SK-N-MC (cell line): ENCODE measurements at regions not wholly inside any gene's neighbourhood (a gene's known extent, or its start where the extent isn't known, plus 50 kb on each side); places are given as distances from the start of the nearest gene placed in this dataset.

Source experiments
- DNase-seq: peaks from one replicate; pipeline ENCODE4 v3.0.0-alpha.2; 2011; ENCODE audit warnings: low read depth, low spot score
- H3K27ac ChIP-seq: fragments of 200-600 bp; sonication (generic); 2 replicates; pipeline ENCODE4 v1.5.1; 2016; ENCODE audit warnings: mixed run types
- H3K36me3 ChIP-seq: fragments of 200-600 bp; sonication (generic); 2 replicates; pipeline ENCODE4 v1.6.1; 2017; ENCODE audit warnings: antibody characterized with exemption, low read length, mixed read lengths; ENCODE audit not compliant: insufficient read depth
- H3K4me3 ChIP-seq: fragments of 200-600 bp; sonication (generic); 2 replicates; pipeline ENCODE4 v1.5.1; 2016
- H3K9ac ChIP-seq: fragments of 200-600 bp; sonication (generic); 2 replicates; pipeline ENCODE4 v1.8.0; 2017; ENCODE audit warnings: mixed run types, mixed read lengths; ENCODE audit not compliant: insufficient read length
- H3K9me3 ChIP-seq: fragments of 200-600 bp; sonication (generic); 2 replicates; pipeline ENCODE4 v1.6.1; 2017; ENCODE audit warnings: low read depth, mild to moderate bottlenecking, antibody characterized with exemption, low read length, moderate library complexity, mixed read lengths
- EZH2 ChIP-seq: fragments of 200-600 bp; sonication (generic); IDR thresholded peaks from one replicate; pipeline ENCODE4 v1.6.1; 2017; ENCODE audit warnings: antibody characterized with exemption
- FOXP2 ChIP-seq: optimal IDR thresholded peaks from 2 replicates; pipeline ENCODE3; 2011; ENCODE audit warnings: mild to moderate bottlenecking, moderate library complexity; ENCODE audit not compliant: insufficient read depth; ENCODE audit errors: extremely low read length, control extremely low read depth
- POLR2AphosphoS5 ChIP-seq: IDR thresholded peaks from 2 replicates; pipeline ENCODE4 v1.6.1; 2012; ENCODE audit warnings: mild to moderate bottlenecking, low read depth, low read length, borderline replicate concordance

DNA sequence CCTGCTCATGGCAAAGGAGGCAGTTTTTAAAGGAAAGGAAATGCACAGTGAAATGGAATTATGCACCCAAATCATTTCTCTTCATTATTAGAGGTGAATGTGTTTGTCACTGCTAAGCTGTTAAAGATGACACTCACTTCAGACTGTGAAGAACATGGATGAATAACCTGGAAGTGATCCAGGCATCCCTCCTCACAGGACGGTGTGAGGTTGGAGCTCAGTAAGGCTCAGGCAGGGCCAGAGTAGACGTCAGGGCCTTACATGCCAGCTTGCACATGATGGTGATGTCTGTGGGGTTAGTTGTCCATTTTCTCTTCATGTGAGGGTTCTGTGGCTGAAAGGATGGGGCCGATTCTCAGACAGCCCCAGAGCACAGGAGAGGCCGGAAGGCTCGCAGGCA, 273.1 kb downstream of the PCNX1 start:
- Histone ChIP-seq H3K9me3 (no peaks in the 10 kb centered on the region), H3K27ac (no peak overlapping the region), H3K36me3 (no peaks in the 10 kb centered on the region), H3K4me3 (no peak overlapping the region), H3K9ac (no peak overlapping the region)
- TF ChIP-seq EZH2 (no peak), POLR2AphosphoS5 (no peak), FOXP2 (no peak)
- no peak for DNase-seq

DNA sequence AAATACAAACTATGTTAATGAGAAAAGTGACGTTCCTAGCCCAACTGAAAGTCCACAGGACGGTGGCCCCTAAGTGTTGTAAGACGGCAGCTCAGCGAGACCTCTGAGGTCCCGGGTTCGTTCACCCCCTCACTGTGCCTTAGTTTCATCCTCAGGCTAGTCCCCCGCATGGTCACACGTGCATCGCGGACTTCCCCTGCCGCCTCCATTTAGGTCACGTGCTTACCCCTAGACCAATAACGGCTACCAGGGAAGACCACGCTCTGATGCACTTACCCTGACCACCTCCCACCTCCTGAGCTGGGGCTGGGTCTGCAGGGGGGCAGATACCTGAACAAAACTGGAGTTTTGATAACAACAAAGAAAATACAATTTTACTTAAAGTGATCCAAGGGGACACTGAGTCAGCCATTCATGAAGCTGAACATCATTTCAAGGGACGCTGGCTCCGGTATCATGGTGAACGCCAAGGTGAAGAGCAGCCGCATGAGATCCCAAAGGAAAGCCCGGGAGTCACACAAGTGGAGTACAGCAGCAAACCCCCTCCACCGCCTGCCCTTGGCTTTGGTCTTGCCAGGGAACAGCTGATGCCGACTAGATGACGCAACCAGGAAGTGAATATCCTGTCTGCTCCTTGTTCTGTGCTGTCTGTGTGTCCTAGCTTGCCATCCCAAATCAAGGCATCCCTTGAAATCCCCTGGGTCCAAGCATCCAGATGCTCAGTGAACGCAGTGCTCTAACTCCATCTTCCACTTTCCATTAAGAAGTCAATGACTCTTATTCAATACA, 274.1 kb downstream of the PCNX1 start:
- Histone ChIP-seq H3K9me3 (no peaks in the 10 kb centered on the region), H3K4me3 (no peak overlapping the region), H3K27ac (no peak overlapping the region), H3K36me3 (no peaks in the 10 kb centered on the region), H3K9ac (no peak overlapping the region)
- TF ChIP-seq FOXP2: no peak
- TF ChIP-seq POLR2AphosphoS5: no peak
- no peak for TF ChIP-seq EZH2
- DNase-seq: no peak

- Histone ChIP-seq H3K9ac (no peak overlapping the region), H3K9me3 (no peaks in the 10 kb centered on the region), H3K27ac (peak overlapping the region; percentile 21; the same call in 1 of the 2 replicates), H3K36me3 (no peaks in the 10 kb centered on the region), H3K4me3 (no peak overlapping the region)
- TF ChIP-seq FOXP2 (no peak), POLR2AphosphoS5 (no peak), EZH2 (no peak)
- no peak for DNase-seq
Measured at GRCh38 chr14:71183876-71184689, 276.8 kb downstream of the PCNX1 start.

DNA sequence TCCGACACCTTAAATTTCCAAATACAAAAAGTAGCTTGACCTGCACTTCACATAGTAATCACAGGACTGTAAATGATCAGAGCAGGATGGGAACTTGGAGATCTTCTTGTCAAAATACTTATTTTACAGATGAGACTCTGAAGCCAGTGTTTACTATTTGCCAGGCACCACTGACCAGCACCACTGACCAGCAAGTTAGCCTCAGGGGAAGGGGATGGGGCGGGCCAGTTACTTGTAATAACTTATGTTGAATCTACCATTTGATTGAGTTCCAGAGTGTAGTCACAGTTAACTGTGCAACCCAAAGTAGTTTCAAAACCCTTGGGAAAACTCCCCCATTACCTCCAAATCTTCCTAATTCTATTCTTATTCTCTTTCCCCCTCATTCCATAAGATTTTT, 278.4 kb downstream of the PCNX1 start:
- no peak for DNase-seq
- Histone ChIP-seq H3K36me3 (no peaks in the 10 kb centered on the region), H3K4me3 (no peak overlapping the region), H3K9me3 (no peaks in the 10 kb centered on the region), H3K27ac (no peak overlapping the region), H3K9ac (no peak overlapping the region)
- TF ChIP-seq FOXP2 (no peak), EZH2 (no peak), POLR2AphosphoS5 (no peak)

DNA sequence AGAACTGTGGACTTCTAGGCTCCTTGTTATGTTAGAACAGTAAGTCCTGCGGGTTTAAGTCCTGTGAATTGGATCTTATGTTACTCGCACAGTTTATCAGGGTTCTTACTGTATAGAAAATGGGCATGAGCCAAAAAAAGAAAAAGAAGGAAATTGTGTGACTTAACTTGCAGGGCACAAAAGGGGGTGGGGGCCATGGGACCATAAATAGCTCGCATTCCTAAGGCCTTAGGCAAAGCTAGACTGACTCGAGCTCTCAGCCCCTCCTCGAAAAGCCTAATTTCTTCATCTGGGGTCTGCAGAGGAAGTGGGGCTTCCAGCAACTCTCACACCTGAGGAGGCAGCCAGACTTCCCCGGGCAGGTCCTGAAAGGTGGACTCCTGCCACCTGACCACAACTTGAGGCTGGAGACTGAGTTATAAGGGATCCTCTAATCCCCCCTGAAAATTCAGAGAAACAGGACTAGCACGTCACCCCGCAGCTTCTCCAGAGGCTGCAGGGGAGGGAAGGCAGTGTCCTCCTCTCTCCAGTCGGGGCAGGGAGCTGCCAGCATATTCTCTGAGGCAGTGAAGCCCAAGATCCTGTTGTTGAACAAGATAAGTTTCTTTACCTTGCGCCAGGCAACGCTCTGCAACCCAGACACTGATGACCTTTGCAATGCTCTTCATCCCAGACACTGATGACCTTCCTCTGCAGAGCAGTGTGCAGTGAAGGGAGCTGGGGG, 280.5 kb downstream of the PCNX1 start:
- H3K4me3 ChIP-seq: no peak overlapping the region
- H3K36me3 ChIP-seq: no peaks in the 10 kb centered on the region
- TF ChIP-seq FOXP2 (no peak), POLR2AphosphoS5 (no peak), EZH2 (no peak)
- H3K27ac ChIP-seq: no peak overlapping the region
- no peak overlapping the region for H3K9ac ChIP-seq
- H3K9me3 ChIP-seq: no peaks in the 10 kb centered on the region
- DNase-seq: no peak

GRCh38 chr14:71190770-71191374, 283.6 kb downstream of the PCNX1 start:
- Histone ChIP-seq H3K4me3 (no peak overlapping the region), H3K36me3 (no peaks in the 10 kb centered on the region), H3K27ac (no peak overlapping the region), H3K9ac (no peak overlapping the region), H3K9me3 (no peaks in the 10 kb centered on the region)
- peak; percentile 10 for DNase-seq
- TF ChIP-seq POLR2AphosphoS5 (no peak), EZH2 (no peak), FOXP2 (no peak)

DNA sequence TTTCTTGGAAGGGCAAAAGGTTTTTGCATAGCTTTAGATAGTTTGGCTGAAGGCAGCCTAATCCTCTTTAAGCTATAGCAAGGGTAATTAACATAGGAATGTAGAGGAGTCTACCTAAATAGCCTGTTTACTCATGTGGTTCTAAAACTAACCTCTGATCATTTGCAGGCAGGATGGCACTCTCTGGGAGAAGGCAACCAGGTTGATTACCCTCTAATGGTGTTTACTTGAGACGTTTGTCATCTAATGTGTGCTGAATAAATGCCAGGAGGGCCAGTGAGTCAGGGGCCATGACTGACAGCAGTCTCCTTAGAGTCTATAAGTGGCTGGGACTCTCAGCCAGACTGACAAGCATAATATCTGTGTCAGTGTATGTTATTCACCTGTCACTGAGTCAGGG, 286.4 kb downstream of the PCNX1 start:
- Histone ChIP-seq H3K27ac (no peak overlapping the region), H3K9ac (no peak overlapping the region), H3K36me3 (no peaks in the 10 kb centered on the region), H3K9me3 (no peaks in the 10 kb centered on the region), H3K4me3 (no peak overlapping the region)
- no peak for DNase-seq
- TF ChIP-seq FOXP2: no peak
- TF ChIP-seq EZH2: no peak
- no peak for TF ChIP-seq POLR2AphosphoS5
